ENCODE measurements at regions not wholly inside any gene's neighbourhood (a gene's known extent, or its start where the extent isn't known, plus 50 kb on each side); places are given as distances from the start of the nearest gene placed in this dataset.

DNA sequence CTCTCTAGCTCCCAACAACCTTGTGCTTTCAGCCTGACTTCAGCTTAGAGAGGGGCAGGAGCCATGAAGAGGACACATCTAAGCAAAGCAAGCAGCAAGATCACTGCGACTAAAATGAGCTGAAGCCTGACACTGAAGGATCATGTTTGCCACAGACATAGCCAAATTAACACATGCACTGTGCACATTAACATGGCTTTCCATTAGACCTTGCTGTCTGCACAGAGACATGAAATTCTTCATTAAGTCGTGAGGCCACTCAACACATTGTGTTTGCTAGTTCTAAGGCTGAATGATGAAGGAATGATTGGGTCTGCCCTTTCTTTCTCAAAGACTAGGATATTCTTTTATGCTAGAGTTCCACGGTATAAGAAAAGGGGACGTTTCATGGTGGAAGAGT lies 558.3 kb upstream of the PSMD7 start:
- no peak for DNase-seq
- Histone ChIP-seq H3K4me1 (no peaks in the 10 kb centered on the region), H3K36me3 (no peaks in the 10 kb centered on the region), H3K9me3 (no peaks in the 10 kb centered on the region), H3K4me3 (no peak overlapping the region), H3K27ac (no peak overlapping the region), H3K27me3 (no peaks in the 10 kb centered on the region)
- ATAC-seq = no peak
- intact Hi-C loops (cut with DNase I) = no loop called here
- TF ChIP-seq, protein P1, sequence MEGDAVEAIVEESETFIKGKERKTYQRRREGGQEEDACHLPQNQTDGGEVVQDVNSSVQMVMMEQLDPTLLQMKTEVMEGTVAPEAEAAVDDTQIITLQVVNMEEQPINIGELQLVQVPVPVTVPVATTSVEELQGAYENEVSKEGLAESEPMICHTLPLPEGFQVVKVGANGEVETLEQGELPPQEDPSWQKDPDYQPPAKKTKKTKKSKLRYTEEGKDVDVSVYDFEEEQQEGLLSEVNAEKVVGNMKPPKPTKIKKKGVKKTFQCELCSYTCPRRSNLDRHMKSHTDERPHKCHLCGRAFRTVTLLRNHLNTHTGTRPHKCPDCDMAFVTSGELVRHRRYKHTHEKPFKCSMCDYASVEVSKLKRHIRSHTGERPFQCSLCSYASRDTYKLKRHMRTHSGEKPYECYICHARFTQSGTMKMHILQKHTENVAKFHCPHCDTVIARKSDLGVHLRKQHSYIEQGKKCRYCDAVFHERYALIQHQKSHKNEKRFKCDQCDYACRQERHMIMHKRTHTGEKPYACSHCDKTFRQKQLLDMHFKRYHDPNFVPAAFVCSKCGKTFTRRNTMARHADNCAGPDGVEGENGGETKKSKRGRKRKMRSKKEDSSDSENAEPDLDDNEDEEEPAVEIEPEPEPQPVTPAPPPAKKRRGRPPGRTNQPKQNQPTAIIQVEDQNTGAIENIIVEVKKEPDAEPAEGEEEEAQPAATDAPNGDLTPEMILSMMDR (IDR thresholded peaks at IDR 0.05) = no peak

DNA sequence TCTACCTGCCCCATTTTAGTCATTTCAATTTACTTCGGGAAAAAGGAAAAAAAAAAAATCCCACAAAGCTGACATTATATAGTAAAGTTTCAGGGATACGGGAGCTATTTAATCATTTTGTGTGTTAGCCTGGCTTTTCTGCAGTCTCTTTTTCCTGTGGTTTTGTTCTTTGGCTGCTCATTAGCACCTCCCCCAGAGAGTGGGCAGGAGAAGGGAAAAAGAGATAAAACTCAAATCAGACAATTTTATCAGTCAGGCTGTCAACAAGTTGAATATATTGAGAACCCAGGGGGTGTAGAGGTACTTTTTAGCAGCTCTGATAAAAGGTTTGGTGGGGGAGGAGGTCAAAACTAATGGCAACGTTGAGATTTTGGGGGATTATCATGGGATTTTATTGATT lies 559.0 kb upstream of the PSMD7 start:
- H3K9me3 ChIP-seq = no peaks in the 10 kb centered on the region
- no peak overlapping the region for H3K4me3 ChIP-seq
- TF ChIP-seq, protein P1 (IDR thresholded peaks at IDR 0.05) = no peak
- no peaks in the 10 kb centered on the region for H3K36me3 ChIP-seq
- no peaks in the 10 kb centered on the region for H3K4me1 ChIP-seq
- ATAC-seq (no peak), DNase-seq (no peak)
- no peak overlapping the region for H3K27ac ChIP-seq
- intact Hi-C loops (cut with DNase I) = no loop called here
- H3K27me3 ChIP-seq = no peaks in the 10 kb centered on the region

DNA sequence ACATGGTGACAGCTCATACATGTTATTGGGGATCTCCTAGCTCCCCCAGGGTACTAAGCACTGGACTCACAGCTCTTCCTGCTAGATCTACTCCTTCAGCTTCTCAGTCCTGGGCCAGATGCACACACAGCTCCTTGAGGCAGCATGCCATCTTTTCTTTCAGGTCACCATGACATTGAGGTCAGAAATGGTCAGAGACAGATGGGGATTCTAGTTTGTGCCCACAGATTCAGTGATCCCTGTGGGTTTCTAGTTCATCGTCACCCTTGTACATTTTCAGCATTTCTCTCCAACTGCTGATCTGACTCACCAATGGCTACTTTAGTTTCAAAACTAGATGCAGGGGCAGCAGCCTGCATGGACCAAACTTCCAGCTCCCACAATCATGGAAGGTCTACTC lies 560.7 kb upstream of the PSMD7 start:
- DNase-seq = no peak
- Histone ChIP-seq H3K4me1 (no peaks in the 10 kb centered on the region), H3K9me3 (no peaks in the 10 kb centered on the region), H3K36me3 (no peaks in the 10 kb centered on the region), H3K27ac (no peak overlapping the region), H3K27me3 (no peaks in the 10 kb centered on the region), H3K4me3 (no peak overlapping the region)
- TF ChIP-seq, protein P1 (IDR thresholded peaks at IDR 0.05) = no peak
- intact Hi-C loops (cut with DNase I) = no loop called here
- ATAC-seq = no peak

DNA sequence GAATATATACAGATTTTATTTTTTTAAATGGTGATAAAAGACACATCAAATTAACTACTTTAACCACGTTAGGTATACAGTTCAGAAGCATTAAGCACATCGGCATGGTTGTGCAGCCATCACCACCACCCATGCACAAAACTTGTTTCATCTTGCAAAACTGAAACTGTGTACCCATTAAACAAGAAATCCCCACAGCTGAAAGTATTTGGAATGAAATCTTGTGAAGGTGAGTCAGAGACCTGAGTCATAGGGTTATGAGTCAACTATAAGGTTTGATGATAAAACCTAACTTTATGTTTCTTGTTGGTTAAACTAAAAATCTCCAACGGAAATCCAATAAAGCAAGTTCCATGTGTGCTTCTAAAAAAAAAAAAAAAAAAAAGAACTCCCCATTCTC lies 561.6 kb upstream of the PSMD7 start:
- no peaks in the 10 kb centered on the region for H3K36me3 ChIP-seq
- no peak for DNase-seq
- ATAC-seq = no peak
- no peaks in the 10 kb centered on the region for H3K4me1 ChIP-seq
- intact Hi-C loops (cut with DNase I) = no loop called here
- no peak overlapping the region for H3K27ac ChIP-seq
- no peak overlapping the region for H3K4me3 ChIP-seq
- no peaks in the 10 kb centered on the region for H3K27me3 ChIP-seq
- no peaks in the 10 kb centered on the region for H3K9me3 ChIP-seq
- TF ChIP-seq, protein P1 (IDR thresholded peaks at IDR 0.05) = no peak

DNA sequence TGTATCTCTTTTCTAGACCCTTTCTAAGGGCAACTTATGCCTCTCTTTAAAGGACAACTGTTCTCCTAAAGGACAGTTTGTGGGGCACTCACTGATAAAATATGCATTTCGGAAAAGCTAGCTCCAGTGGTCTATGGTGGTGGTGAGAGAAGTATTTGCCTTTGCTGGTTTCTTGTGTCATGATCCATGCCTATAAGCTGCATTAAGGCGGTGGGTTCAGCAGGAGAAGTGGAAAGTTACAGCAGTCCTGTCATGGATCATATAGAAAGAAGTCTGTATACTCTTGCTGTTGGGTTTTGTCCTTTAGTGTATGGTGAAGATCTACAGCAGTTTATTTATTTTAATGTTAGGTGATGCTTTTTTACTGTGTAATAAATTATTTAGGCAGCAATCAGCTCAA lies 563.9 kb upstream of the PSMD7 start:
- no peaks in the 10 kb centered on the region for H3K27me3 ChIP-seq
- H3K9me3 ChIP-seq = no peaks in the 10 kb centered on the region
- H3K4me1 ChIP-seq = no peaks in the 10 kb centered on the region
- DNase-seq (no peak), ATAC-seq (no peak)
- H3K4me3 ChIP-seq = no peak overlapping the region
- intact Hi-C loops (cut with DNase I) = no loop called here
- TF ChIP-seq, protein P1 (IDR thresholded peaks at IDR 0.05) = no peak
- H3K36me3 ChIP-seq = no peaks in the 10 kb centered on the region
- H3K27ac ChIP-seq = no peak overlapping the region

DNA sequence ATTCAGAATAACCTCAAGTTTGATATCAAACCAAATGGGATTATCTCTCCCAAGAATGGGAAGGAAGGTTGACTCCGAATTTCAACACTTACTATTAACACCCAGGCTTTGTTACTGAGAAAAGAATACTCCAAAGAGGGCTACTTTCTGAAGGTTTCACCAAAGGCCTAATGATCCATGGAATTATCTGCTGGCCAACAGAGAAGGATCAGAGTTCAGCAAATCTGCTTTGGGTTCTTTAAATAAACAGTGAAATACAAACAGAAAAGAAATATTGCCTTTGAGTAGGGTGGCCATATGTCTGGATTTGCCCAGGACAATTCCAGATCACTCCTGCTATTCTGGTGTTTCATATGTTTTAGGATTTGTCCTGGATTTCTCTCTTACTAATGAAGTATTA lies 564.5 kb upstream of the PSMD7 start:
- TF ChIP-seq, protein P1 (IDR thresholded peaks at IDR 0.05) = no peak
- Histone ChIP-seq H3K4me3 (no peak overlapping the region), H3K36me3 (no peaks in the 10 kb centered on the region), H3K27ac (no peak overlapping the region), H3K4me1 (no peaks in the 10 kb centered on the region), H3K9me3 (no peaks in the 10 kb centered on the region), H3K27me3 (no peaks in the 10 kb centered on the region)
- ATAC-seq (no peak), DNase-seq (no peak)
- intact Hi-C loops (cut with DNase I) = no loop called here
